22Rv1 (cell line): ENCODE measurements at regions not wholly inside any gene's neighbourhood (a gene's known extent, or its start where the extent isn't known, plus 50 kb on each side); places are given as distances from the start of the nearest gene placed in this dataset.

Experiments used
- H3K27ac ChIP-seq: fragments of 450-650 bp; 2 replicates; pipeline ENCODE4 v1.5.1; 2017
- ZFX ChIP-seq: fragments of 450-650 bp; IDR thresholded peaks from 2 replicates; pipeline ENCODE4 v1.6.1; 2017; ENCODE audit warnings: antibody characterized with exemption, borderline replicate concordance
- TF ChIP-seq, protein P1 (sequence below): fragments of 450-650 bp; IDR thresholded peaks from 2 replicates; pipeline ENCODE4 v1.5.1; 2017; ENCODE audit warnings: mild to moderate bottlenecking

DNA sequence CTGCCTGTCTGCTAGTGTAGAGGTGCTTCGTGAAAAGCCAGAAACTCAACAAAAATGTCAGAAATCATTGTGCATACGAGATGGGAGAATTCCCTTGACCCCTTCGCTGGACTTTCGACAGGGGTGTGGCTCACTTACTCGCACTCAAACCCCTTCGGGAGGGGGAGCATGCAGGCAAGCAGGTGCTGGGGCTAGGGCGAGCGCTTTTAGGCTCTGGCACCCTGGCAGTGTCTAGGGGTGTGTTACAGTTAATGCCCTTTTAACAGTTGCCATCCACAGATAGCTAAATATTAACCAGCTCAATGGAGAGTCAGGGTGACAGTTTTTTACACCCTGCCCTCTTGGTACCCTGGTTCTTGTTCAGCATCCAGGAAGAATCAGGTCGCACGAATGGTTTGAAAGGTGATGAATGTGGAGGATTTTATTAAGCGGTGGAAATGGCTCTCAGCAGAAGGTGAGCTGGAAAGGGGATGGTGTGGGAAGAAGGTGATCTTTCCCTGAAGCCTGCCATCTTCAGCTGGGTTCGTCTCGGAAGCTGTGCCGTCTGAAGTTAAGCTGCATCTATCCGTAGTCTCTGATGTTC is 59.6 kb upstream of the SHANK2 start:
- TF ChIP-seq ZFX: no peak
- TF ChIP-seq, protein P1, sequence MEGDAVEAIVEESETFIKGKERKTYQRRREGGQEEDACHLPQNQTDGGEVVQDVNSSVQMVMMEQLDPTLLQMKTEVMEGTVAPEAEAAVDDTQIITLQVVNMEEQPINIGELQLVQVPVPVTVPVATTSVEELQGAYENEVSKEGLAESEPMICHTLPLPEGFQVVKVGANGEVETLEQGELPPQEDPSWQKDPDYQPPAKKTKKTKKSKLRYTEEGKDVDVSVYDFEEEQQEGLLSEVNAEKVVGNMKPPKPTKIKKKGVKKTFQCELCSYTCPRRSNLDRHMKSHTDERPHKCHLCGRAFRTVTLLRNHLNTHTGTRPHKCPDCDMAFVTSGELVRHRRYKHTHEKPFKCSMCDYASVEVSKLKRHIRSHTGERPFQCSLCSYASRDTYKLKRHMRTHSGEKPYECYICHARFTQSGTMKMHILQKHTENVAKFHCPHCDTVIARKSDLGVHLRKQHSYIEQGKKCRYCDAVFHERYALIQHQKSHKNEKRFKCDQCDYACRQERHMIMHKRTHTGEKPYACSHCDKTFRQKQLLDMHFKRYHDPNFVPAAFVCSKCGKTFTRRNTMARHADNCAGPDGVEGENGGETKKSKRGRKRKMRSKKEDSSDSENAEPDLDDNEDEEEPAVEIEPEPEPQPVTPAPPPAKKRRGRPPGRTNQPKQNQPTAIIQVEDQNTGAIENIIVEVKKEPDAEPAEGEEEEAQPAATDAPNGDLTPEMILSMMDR: no peak
- H3K27ac ChIP-seq: no peak overlapping the region

DNA sequence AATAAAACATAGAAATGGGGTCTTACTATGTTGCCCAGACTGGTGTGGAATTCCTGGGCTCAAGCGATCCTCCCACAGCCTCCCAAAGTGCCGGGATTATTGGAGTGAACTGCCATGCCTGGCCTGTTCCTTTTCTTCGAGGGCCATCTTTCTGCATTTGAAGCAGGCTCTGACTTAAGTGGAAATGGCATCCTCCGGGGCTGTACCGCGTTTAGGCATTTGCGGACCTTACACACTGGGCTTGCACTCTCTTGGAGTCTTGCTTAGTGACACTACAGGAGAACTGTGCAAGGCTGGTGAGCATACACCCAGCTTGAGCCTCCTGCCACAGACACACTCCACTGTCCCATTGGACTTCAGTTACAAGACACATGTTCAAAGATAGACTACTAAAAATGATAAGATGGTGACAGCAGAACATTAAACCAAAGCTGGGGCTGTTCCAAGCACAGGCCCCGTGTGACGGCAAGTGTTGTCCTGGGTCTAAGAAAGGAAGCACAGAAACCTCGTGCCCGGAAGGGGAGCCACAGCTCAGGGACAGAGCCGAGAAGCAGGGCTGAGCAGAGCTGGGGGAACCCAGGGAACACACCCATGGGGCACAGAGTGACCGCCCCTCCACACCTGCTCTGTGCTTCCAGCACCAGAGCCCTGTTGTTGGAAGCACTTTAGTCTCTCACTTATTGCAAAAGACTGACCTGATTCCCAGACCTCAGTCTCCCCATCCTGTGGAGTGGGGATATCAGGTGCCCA is 59.0 kb upstream of the SHANK2 start:
- TF ChIP-seq, protein P1: no peak
- TF ChIP-seq ZFX: no peak
- no peak overlapping the region for H3K27ac ChIP-seq

DNA sequence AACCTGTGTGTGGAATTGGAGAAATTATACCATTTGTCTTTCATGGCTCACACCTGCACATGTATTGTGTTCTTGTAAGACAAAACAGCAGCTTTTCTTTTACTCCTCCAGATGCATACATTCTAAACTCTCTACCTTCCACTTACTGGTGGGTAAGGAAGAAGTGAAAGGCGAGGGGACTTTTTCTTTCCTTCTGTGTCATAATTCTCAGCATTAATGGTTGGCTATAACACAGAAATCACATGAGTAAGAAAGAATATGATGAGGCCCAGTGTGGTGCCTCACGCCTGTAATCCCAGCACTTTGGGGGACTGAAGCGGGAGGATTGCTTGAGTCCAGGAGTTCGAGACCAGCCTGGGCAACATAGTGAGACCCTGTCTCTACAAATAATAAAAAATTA is 57.8 kb upstream of the SHANK2 start:
- TF ChIP-seq ZFX: no peak
- TF ChIP-seq, protein P1: no peak
- H3K27ac ChIP-seq: no peak overlapping the region

DNA sequence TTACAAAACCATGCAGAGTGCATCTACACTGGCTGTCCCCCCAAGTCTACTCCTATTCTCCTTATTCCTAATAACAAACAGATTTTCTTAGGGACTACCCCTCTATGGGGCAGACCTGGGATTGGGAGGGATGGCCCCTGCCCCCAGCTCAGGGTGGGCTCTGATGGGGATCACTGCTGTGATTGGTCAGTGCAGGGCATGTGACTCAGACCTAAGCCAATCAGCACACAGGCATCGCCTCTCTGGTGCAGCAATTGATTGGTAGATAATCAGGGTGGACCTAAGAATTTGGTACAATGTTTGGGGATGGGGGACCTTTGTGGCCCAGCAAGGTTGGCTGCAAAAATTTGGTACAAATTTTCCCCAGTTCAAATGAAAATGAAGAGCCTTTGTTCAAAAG is 57.2 kb upstream of the SHANK2 start:
- TF ChIP-seq, protein P1: no peak
- no peak for TF ChIP-seq ZFX

DNA sequence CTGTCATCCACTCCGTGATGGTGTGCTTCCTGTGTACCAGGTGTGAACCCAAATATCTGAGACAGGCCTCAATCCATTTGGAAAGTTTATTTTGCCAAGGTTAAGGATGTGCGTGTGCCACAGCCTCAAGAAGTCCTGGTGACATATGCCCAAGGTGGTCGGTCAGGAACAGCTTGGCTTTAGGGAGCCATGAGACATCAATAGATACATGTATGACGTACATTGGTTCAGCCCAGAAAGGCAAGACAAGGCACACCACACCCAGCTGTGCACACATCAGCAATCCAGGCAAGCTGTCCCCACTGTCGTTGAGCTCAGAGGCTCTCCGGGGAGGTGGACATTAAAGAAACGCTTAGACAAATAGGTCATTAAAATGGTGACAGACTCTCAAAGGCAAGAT is 56.8 kb upstream of the SHANK2 start:
- TF ChIP-seq ZFX: no peak
- TF ChIP-seq, protein P1: no peak
- no peak overlapping the region for H3K27ac ChIP-seq

More for the DNA sequence above, 57.2 kb upstream of the SHANK2 start:
- H3K27ac ChIP-seq: no peak overlapping the region

DNA sequence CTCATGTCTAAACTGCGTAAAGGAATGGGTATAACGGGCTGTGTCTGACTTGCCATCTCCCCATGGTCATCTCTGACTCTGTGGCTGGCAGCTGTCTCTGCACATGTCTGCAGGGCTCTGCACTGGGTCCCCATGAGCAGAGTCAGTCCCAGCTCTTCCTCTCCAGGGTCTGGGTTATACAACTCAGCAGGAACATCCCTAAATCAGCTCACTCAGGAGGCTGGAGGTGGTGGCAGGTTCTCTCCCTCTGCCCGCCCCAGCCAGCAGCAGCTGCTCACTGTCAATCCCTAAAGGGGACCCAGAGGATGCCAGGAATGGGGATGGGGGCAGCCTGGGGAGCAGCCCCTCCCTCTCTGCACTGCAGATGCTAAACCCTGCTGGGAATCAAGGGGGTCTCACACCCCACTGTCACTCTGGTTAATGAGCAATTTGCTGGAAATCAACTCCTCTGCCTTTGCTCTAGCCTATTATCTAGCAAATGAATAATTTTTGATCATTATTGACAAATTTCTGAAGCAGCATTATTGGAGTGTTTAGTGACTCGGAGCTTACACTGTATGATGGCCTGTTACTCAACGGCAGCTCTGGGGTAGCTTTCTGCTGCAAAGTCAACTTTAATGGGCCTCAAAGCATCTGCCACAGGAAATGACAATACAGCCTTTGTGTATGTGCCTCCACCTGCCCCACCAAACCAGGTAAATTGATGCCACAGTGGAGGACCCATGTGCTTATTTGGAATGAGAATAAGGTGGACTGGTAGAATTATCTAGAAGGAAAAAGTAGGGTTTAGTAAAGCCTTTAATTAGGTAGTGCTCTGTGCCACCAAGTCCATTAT is 55.7 kb upstream of the SHANK2 start:
- TF ChIP-seq ZFX: no peak
- H3K27ac ChIP-seq: no peak overlapping the region

DNA sequence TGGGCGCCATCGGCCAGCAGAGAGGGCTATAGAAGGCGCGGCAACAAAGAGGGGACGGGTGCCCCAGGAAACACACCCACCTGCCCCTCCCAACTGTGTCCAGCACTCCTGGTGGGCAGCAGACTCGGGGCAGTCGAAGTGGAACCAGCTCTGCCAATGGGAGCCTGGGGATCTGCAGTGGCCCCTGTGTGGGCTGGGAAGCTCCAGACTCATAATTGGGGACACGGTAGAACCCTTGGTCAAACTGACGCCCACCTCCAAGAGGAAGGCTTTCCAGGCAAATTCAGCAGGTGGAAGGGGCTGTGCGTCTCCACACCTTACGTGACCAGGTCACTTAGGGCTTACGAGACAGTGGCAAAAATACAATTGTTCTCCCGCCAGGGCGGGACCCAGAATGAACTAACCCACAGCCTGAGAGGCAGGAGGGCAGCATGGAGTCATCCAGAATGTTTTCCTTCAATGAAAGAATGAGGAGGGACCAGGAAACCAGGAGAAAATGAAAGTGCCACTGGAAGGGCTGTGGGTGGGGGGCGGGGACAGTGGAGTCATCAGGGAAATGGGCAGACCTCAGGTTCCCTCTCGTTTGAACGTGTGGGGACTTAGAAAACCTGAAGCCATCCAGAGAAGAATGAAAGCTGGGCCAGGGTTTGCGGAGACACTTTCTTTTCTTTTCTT is 53.2 kb upstream of the SHANK2 start:
- TF ChIP-seq, protein P1: no peak
- no peak for TF ChIP-seq ZFX
- no peak overlapping the region for H3K27ac ChIP-seq
